ENCODE measurements at regions not wholly inside any gene's neighbourhood (a gene's known extent, or its start where the extent isn't known, plus 50 kb on each side); places are given as distances from the start of the nearest gene placed in this dataset.

DNA sequence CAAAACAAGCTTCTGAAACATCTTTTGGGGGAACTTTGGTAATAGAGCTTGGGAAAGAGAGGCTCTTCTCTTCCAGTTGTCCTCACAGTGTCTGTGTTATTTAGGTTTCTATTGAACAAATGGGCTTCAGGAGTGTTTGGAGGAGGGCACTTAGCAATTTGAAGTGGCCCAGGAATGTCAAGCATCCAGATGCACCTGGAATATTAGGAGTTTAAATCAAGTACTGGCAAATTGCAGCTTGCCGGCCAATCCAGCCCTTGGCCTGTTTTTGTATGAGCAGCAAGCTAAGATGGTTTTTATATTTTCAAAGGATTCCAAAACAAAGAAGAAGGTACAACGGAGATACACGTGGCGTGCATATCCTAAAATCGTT is 94.7 kb downstream of the CCDC185 start:
- DNase-seq = no peak

DNA sequence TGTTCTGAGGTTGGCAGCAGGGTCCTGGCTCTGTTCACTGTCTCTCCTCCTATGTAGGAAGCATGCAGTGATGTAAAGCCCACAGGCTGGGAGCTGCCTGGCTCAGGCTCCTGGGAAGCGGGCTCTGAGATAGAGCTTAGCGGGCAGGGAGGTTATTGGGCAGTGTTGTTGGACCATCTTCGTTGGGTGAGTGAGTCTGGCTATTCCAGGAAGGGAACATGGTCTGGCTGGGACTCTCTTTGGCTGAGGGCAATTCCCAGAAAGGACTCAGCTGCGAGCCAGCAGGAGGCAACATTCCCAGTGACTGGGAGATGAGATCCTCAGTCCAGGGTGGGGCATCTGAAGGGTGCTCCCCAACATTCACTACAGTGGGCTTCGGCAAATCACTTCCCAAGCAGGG is 96.2 kb downstream of the CCDC185 start:
- DNase-seq = no peak

DNA sequence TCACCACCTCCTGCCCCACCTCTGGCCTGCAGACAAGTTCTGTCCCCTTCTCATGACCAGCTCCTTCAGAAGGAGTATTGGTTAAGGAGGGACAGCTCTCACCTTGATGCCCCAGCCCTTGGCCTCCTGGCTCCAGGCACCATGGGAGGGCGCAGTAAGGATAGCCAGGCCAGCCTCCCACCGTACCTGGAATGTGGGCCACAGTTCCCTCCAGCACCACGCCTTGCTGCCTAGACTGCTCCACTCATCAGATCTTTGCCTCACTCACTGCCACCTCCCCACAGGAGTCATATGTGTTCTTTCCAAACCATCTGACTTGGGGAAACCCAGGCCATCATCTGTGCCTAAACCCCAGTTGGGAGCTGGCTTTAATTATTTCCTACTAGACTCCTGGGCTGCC is 97.0 kb downstream of the CCDC185 start:
- no peak for DNase-seq
